Esophagus muscularis mucosa (tissue), 4 donors: ENCODE measurements at regions not wholly inside any gene's neighbourhood (a gene's known extent, or its start where the extent isn't known, plus 50 kb on each side); places are given as distances from the start of the nearest gene placed in this dataset.

Experiments
- DNase-seq: peaks from one replicate; pipeline ENCODE4 v3.0.0-alpha.2; 2017; ENCODE audit errors: extremely low spot score
- H3K27ac ChIP-seq, 4 donors: fragments of 200-600 bp; sonication (generic); replicated peaks in 1 of 4; 1 replicate in 3 of 4; 2 replicates in 1 of 4; pipeline ENCODE4 v1.5.1; 2016 to 2019; ENCODE audit warnings: mild to moderate bottlenecking in 1 of 4
- H3K27me3 ChIP-seq, 4 donors: fragments of 200-600 bp; sonication (generic); one replicate each; pipeline versions ENCODE4 v1.5.1 to v1.6.0; 2016 to 2019
- H3K36me3 ChIP-seq, 4 donors: fragments of 200-600 bp; sonication (generic); one replicate each; pipeline ENCODE4 v1.5.1; 2016 to 2019
- H3K4me1 ChIP-seq, 4 donors: fragments of 200-600 bp; sonication (generic); one replicate each; pipeline ENCODE4 v1.5.1; 2016 to 2019
- H3K4me3 ChIP-seq, 4 donors: fragments of 200-600 bp; sonication (generic); 1 replicate in 2 of 4; 2 replicates in 2 of 4; pipeline ENCODE4 v1.5.1; 2016 to 2019; ENCODE audit warnings: mild to moderate bottlenecking in 4 of 4, moderate library complexity in 1 of 4
- H3K9me3 ChIP-seq, 4 donors: fragments of 200-600 bp; sonication (generic); 1 replicate in 3 of 4; 2 replicates in 1 of 4; pipeline ENCODE4 v1.5.1; 2016 to 2019
- EP300 ChIP-seq: sonication (generic); formaldehyde crosslinking; IDR thresholded peaks from one replicate; pipeline ENCODE4 v1.6.1; 2017; ENCODE audit warnings: antibody characterized with exemption
- POLR2A ChIP-seq: fragments of 450-650 bp; IDR thresholded peaks from one replicate; pipeline ENCODE4 v1.6.1; 2017; ENCODE audit warnings: antibody characterized with exemption, moderate library complexity, mild to moderate bottlenecking, low read depth
- POLR2AphosphoS5 ChIP-seq, 2 donors: sonication (generic); formaldehyde crosslinking; IDR thresholded peaks; one replicate each; pipeline ENCODE4 v1.6.1; 2017; ENCODE audit warnings: antibody characterized with exemption in 2 of 2
- WGBS: methylation state at CpG from one replicate; pipeline ENCODE4 v1.1.5; 2018; 5-methylcytosine and 5-hydroxymethylcytosine counted together
- intact Hi-C: fragments of 100-400 bp; cut with DNase I; formaldehyde crosslinking; loops from one replicate; pipeline ENCODE4 v1.15.1; 2023
- TF ChIP-seq, protein P1 (sequence below), 3 experiments: fragments of 200-600 bp in 2 of 3; fragments of 450-650 bp in 1 of 3; sonication (generic) in 2 of 3; IDR thresholded peaks; one replicate each; pipeline ENCODE4 v1.5.1; 2017 to 2019; ENCODE audit warnings: antibody characterized with exemption in 3 of 3, mild to moderate bottlenecking in 2 of 3, moderate library complexity in 1 of 3

DNA sequence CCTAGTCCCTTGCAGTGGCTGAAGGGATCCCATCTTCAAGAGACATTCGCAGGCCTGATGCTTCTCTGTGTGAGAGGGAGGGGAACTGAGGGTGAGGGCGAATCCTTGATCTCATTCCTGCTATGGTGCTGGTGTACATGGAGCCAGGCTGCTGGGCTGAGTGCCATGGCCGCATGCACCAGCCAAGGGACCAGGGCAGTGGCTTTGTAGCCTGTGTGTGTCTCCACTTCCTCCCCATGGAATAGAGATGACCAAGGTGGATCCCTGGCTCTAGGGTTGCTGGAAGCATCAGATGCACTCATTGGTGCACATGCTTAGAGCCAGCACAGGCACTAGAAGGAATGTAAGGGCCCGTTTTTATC lies 195.0 kb downstream of the FOXL1 start:
- DNase-seq = no peak

DNA sequence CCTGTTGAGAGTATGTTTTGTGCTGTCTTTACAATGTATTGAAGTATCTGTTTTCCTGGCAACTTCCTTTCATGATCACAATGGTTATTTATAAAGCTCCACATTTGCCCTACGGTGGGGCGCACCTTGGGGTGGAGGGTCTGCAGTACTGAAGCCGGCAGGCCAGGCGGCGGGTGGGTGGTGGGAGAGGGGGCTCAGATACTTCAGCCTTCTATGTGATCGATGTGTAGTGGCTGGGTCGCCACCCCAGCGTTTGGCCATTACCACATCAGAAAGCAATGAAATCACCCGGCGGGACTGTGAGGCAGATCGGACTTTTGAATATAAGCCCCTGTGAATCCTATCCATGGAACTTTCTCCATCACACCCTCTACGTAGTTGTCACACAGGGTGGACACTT lies 196.6 kb downstream of the FOXL1 start:
- no peaks in the 10 kb centered on the region for H3K4me1 ChIP-seq
- no peak for TF ChIP-seq POLR2AphosphoS5 (IDR thresholded peaks at IDR 0.05)
- TF ChIP-seq, protein P1, sequence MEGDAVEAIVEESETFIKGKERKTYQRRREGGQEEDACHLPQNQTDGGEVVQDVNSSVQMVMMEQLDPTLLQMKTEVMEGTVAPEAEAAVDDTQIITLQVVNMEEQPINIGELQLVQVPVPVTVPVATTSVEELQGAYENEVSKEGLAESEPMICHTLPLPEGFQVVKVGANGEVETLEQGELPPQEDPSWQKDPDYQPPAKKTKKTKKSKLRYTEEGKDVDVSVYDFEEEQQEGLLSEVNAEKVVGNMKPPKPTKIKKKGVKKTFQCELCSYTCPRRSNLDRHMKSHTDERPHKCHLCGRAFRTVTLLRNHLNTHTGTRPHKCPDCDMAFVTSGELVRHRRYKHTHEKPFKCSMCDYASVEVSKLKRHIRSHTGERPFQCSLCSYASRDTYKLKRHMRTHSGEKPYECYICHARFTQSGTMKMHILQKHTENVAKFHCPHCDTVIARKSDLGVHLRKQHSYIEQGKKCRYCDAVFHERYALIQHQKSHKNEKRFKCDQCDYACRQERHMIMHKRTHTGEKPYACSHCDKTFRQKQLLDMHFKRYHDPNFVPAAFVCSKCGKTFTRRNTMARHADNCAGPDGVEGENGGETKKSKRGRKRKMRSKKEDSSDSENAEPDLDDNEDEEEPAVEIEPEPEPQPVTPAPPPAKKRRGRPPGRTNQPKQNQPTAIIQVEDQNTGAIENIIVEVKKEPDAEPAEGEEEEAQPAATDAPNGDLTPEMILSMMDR (IDR thresholded peaks at IDR 0.05) = no peak
- no peak for TF ChIP-seq POLR2A
- TF ChIP-seq EP300 = no peak
- no peak overlapping the region for H3K4me3 ChIP-seq
- 75% methylated on average over 12 of the region's 12 CpGs for WGBS
- H3K27ac ChIP-seq = no peak overlapping the region
- DNase-seq = no peak
- intact Hi-C loops = no loop called here
- H3K36me3 ChIP-seq = no peaks in the 10 kb centered on the region
- no peaks in the 10 kb centered on the region for H3K9me3 ChIP-seq
- peaks cover 0 to 89% (median 7%) of the 10 kb centered on the region in 4 donors for H3K27me3 ChIP-seq

More for the DNA sequence above, 195.0 kb downstream of the FOXL1 start:
- Histone ChIP-seq H3K9me3 (no peaks in the 10 kb centered on the region), H3K4me3 (no peak overlapping the region), H3K27ac (no peak overlapping the region), H3K36me3 (no peaks in the 10 kb centered on the region), H3K4me1 (no peaks in the 10 kb centered on the region), H3K27me3 (peaks cover 0 to 91% (median 7%) of the 10 kb centered on the region in 4 donors)
- 66% methylated on average over 3 of the region's 4 CpGs for WGBS
- TF ChIP-seq POLR2AphosphoS5 (IDR thresholded peaks at IDR 0.05) = no peak
- no peak for TF ChIP-seq POLR2A
- TF ChIP-seq, protein P1 (IDR thresholded peaks at IDR 0.05) = no peak
- no peak for TF ChIP-seq EP300
- intact Hi-C loops = no loop called here

DNA sequence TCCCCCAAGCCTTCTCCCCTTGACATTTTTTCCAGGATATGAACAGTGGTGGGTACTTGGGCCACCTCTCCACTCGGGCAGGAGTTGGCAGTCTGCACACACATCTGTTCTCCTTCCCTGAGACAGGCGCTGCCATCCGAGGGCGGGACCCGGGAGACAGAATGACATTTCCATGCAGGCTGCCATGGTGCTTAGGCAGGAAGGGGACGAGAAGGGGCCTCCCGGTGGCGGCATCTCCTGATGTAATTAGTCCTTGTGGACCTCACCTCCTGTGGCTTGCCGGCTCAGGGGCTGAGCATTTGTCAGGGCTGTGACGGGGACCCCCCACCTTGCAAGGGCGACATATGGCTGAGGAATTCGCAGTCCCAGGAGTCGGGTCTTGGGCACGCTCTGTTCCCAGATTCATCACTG lies 197.2 kb downstream of the FOXL1 start:
- Histone ChIP-seq H3K27me3 (peaks cover 0 to 89% (median 7%) of the 10 kb centered on the region in 4 donors), H3K4me3 (no peak overlapping the region), H3K27ac (no peak overlapping the region), H3K9me3 (no peaks in the 10 kb centered on the region), H3K36me3 (no peaks in the 10 kb centered on the region), H3K4me1 (no peaks in the 10 kb centered on the region)
- WGBS = 15% methylated on average over 13 of the region's 14 CpGs
- TF ChIP-seq POLR2A = no peak
- TF ChIP-seq POLR2AphosphoS5 (IDR thresholded peaks at IDR 0.05) = no peak
- TF ChIP-seq, protein P1 (IDR thresholded peaks at IDR 0.05) = no peak
- TF ChIP-seq EP300 = no peak
- intact Hi-C loops = no loop called here
- no peak for DNase-seq

DNA sequence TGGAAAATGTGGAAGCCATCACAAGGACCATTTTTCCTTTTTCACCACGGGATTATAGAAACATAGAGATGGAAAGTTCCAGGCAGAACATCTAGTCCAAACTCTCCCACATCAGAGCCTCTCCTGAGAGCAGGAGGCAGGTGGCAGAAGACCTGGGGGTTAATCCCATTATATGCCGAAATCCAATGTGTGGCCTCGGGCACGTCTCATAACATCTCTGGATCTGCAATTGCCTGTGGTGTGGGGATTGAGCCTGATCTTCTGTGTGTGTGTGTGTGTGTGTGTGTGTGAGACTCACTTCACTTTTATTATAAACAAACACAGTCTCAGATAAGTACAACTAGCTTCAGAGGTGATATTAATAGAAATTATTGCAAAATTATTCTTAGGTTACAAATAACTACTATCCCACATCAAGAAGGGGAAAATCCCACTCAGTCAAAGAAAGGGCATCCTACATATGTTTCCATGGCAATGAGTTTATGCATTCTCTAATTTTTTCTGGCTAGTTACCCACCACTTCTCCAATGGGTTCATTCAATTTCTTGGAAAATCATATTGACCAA lies 199.1 kb downstream of the FOXL1 start:
- no peak for DNase-seq
- H3K27me3 ChIP-seq = peaks cover 0 to 81% (median 7%) of the 10 kb centered on the region in 4 donors
- no peak overlapping the region for H3K27ac ChIP-seq
- no peak for TF ChIP-seq POLR2A
- no peak for TF ChIP-seq POLR2AphosphoS5 (IDR thresholded peaks at IDR 0.05)
- no peak for TF ChIP-seq EP300
- TF ChIP-seq, protein P1 (IDR thresholded peaks at IDR 0.05) = no peak
- intact Hi-C loops = no loop called here
- no peaks in the 10 kb centered on the region for H3K36me3 ChIP-seq
- H3K4me3 ChIP-seq = no peak overlapping the region
- H3K9me3 ChIP-seq = no peaks in the 10 kb centered on the region
- WGBS = 75% methylated on average over 2 of the region's 4 CpGs
- H3K4me1 ChIP-seq = no peaks in the 10 kb centered on the region
